Stimulated activated naive CD8-positive, alpha-beta T cell treated with anti-CD3 and anti-CD28 coated beads, Interleukin-15, Interleukin-2, amounts not matched to agents 100 ng/mL and 50 ng/mL, for 24 hours (primary cell): ENCODE measurements at regions not wholly inside any gene's neighbourhood (a gene's known extent, or its start where the extent isn't known, plus 50 kb on each side); places are given as distances from the start of the nearest gene placed in this dataset.
"Not testable (repeated sequence)": the region's sequence is repeated elsewhere in the genome, so short reads cannot be mapped to it uniquely, and the experiment has no call there.

Experiments used
- H3K27ac Mint-ChIP-seq: one replicate; pipeline ENCODE4 v1.8.0; 2021; ENCODE audit warnings: mild to moderate bottlenecking, mixed read lengths
- H3K27me3 Mint-ChIP-seq: one replicate; pipeline ENCODE4 v1.8.0; 2021; ENCODE audit warnings: mixed read lengths
- H3K36me3 Mint-ChIP-seq: one replicate; pipeline ENCODE4 v1.8.0; 2021; ENCODE audit warnings: low read depth, mixed read lengths
- H3K4me1 Mint-ChIP-seq: one replicate; pipeline ENCODE4 v1.8.0; 2021; ENCODE audit warnings: low read depth, mixed read lengths
- H3K4me3 Mint-ChIP-seq: one replicate; pipeline ENCODE4 v1.8.0; 2021; ENCODE audit warnings: mild to moderate bottlenecking, mixed read lengths
- H3K9me3 Mint-ChIP-seq: one replicate; pipeline ENCODE4 v1.8.0; 2021; ENCODE audit warnings: mixed read lengths

DNA sequence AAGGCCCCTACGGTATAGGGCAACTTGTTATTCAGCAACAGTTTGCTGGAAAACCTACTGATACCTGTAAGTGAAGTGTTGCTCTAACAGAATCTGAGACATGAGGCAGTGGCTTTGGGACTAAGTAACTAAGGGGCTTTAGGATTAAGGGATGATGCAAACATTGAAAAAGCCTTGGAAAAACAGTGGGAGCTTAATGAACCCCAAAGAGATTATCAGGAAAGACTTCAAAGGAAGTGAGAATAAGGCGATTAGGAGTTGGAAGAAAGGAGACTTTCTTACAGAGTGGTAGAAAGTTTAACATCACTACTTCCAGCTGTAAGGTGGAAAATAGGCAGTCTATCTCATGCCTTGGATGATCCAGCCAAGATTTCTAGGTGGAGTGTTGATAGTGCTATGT, 158.2 kb upstream of the TRIB2 start:
- no peak overlapping the region for H3K4me3 Mint-ChIP-seq
- no peaks in the 10 kb centered on the region for H3K36me3 Mint-ChIP-seq
- no peaks in the 10 kb centered on the region for H3K9me3 Mint-ChIP-seq
- H3K27ac Mint-ChIP-seq, result no peak overlapping the region
- peaks cover 44% of the 10 kb centered on the region for H3K4me1 Mint-ChIP-seq
- no peaks in the 10 kb centered on the region for H3K27me3 Mint-ChIP-seq

DNA sequence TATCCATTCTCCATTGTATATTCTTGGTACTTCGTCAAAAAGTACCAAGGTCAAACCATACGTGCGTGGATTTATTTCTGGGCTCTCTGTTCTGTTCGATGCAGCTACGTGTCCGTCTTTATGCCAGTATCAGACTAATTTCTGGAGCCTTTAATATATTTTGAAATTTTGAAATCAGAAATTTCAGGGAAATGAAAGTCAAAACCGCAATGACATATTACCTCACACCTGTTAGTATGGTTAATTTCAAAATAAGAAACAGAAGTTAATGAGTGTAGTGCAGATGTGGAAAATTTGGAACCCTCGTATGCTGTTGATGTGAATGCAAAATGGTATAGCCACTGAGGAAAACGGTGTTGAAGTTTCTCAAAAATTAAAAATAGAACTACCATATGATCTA, 156.1 kb upstream of the TRIB2 start:
- no peaks in the 10 kb centered on the region for H3K9me3 Mint-ChIP-seq
- H3K27me3 Mint-ChIP-seq, result no peaks in the 10 kb centered on the region
- no peak overlapping the region for H3K4me3 Mint-ChIP-seq
- peaks cover 25% of the 10 kb centered on the region for H3K4me1 Mint-ChIP-seq
- no peak overlapping the region for H3K27ac Mint-ChIP-seq
- no peaks in the 10 kb centered on the region for H3K36me3 Mint-ChIP-seq

DNA sequence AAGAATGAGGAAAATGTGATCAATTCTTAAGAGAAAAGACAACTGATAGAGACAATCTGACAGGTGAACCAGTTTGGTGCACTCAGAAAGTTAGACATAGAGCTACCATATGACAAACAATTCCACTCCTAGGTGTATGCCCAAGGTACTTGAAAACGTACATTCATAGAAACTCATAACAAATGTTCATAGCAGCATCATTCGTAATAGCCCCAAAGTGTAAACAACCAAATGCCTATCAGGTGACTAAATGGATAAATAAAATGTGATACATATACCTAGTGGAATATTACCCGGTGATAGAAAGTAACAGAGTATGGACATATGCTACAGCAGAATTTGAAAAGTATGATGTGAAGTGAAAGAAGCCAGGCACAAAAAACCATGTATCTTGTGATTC, 149.3 kb upstream of the TRIB2 start:
- Mint-ChIP-seq H3K27ac (no peak overlapping the region), H3K36me3 (no peaks in the 10 kb centered on the region), H3K27me3 (peaks cover 3% of the 10 kb centered on the region), H3K4me3 (no peak overlapping the region), H3K9me3 (no peaks in the 10 kb centered on the region), H3K4me1 (peaks cover 12% of the 10 kb centered on the region)

DNA sequence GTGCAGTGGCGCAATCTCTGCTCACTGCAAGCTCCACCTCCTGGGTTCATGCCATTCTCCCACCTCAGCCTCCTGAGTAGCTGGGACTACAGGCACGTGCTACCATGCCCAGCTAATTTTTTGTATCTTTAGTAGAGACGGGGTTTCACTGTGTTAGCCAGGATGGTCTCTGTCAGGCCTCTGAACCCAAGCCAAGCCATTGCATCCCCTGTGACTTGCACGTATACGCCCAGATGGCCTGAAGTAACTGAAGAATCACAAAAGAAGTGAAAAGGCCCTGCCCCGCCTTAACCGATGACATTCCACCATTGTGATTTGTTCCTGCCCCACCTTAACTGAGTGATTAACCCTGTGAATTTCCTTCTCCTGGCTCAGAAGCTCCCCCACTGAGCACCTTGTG, 147.2 kb upstream of the TRIB2 start:
- H3K27ac Mint-ChIP-seq, result peak overlapping the region; percentile 11
- H3K36me3 Mint-ChIP-seq, result not testable (repeated sequence)

DNA sequence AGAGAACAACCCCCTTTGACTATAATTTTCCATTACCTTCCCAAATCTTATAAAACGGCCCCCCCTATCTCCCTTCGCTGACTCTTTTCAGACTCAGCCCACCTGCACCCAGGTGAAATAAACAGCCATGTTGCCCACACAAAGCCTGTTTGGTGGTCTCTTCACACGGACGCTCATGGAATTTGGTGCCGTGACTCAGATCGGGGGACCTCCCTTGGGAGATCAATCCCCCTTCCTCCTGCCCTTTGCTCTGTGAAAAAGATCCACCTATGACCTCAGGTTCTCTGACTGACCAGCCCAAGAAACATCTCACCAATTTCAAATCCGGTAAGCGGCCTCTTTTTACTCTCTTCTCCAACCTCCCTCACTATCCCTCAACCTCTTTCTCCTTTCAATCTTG, 146.8 kb upstream of the TRIB2 start:
- not testable (repeated sequence) for H3K4me1 Mint-ChIP-seq, H3K4me3 Mint-ChIP-seq, H3K36me3 Mint-ChIP-seq, H3K27me3 Mint-ChIP-seq, H3K9me3 Mint-ChIP-seq
- H3K27ac Mint-ChIP-seq, result peak overlapping the region; percentile 11

More for the DNA sequence above, 147.2 kb upstream of the TRIB2 start:
- H3K4me3 Mint-ChIP-seq, H3K4me1 Mint-ChIP-seq, H3K27me3 Mint-ChIP-seq, H3K9me3 Mint-ChIP-seq: not testable (repeated sequence)

DNA sequence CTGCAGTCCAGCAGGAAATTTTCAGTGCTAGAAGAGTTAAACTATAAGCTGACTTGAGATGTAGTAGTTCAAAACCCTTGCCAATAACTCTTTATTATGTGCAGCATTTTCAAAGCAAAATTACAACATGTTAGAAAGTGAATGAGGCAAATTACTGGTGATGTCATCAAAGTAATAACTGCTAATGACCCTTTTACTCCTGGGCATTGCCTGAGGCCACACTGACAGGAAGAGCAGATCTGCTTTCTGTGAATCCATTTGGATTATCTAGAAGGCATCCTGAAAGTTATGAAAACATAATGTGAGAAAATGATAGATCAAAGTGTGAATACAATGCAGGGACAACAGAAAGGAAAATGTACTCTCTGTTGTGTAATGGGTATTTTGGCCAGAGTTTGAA, 139.6 kb upstream of the TRIB2 start:
- H3K36me3 Mint-ChIP-seq, result no peaks in the 10 kb centered on the region
- H3K9me3 Mint-ChIP-seq, result no peaks in the 10 kb centered on the region
- no peaks in the 10 kb centered on the region for H3K27me3 Mint-ChIP-seq
- H3K4me1 Mint-ChIP-seq, result no peaks in the 10 kb centered on the region
- H3K4me3 Mint-ChIP-seq, result no peak overlapping the region
- H3K27ac Mint-ChIP-seq, result no peak overlapping the region

DNA sequence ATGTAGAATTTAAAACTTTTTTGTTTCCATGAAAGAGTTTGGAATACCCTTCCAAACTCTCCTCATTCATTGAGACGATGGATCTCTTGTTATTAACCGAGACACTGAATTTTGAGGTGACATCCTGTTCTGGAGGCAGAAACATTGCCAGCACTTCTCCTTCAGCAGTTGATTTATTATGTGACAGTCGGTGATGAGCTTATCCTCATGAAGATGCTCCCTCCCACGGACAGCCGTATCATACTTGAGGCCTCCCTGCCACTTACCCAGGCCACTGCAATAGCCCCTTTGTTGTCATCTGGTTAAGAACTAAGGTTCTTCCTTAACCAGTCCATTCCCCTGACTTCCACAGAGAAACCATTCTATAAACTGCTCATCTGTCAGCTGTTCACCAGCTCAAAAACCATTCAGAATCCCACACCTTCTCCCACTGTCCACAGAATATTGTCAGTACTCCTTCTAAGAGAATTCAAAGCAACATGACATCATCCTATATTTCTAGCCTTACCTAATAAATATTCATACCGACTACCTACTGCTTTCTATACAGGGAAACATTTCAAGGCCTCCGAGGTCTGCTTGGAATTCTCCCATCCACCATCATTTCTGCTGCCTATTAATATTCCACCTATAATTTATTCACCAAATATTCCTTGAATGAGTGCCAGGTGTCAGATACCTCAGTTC, 139.0 kb upstream of the TRIB2 start:
- Mint-ChIP-seq H3K4me3 (no peak overlapping the region), H3K9me3 (no peaks in the 10 kb centered on the region), H3K4me1 (no peaks in the 10 kb centered on the region), H3K36me3 (no peaks in the 10 kb centered on the region), H3K27ac (no peak overlapping the region), H3K27me3 (no peaks in the 10 kb centered on the region)

DNA sequence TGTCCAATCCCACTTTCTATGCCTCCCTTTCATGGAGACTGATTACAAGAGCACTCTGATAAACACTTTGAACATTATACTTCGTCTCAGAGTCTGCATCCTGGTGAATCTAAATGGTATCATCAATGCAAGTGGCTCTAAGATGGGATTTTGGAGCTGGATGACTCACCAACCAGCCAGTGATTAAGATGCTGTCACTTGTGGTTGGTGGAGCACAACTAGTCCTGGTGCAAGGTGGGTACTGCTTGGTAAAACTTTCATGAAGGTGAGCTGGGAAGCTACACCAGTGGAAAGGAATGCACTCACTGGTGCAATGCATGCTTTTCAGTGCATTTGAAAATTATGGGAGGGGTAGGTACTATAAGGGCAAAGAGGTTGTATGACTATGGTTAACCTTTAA, 137.7 kb upstream of the TRIB2 start:
- Mint-ChIP-seq H3K4me1 (no peaks in the 10 kb centered on the region), H3K27me3 (no peaks in the 10 kb centered on the region), H3K36me3 (no peaks in the 10 kb centered on the region), H3K4me3 (no peak overlapping the region), H3K9me3 (no peaks in the 10 kb centered on the region), H3K27ac (no peak overlapping the region)

DNA sequence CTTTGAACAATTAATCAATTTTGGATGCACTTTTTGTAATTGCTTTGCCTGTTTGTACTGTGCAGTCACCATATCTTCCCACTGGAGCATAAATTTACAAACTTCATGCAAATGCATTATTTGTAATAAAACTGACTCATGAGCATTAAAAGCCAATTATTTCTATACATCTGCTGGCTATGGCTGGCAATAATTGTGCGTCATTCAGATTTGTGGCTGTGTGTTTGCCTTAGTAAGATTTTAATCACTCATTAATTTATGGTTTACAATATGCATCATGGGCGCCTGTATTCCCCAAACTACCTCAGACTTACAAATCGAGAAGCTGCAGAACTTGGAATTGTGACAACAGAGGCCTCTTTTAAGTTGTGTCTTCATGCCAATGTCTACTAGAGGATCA, 132.4 kb upstream of the TRIB2 start:
- Mint-ChIP-seq H3K4me1 (peaks cover 25% of the 10 kb centered on the region), H3K27me3 (no peaks in the 10 kb centered on the region), H3K9me3 (no peaks in the 10 kb centered on the region), H3K36me3 (no peaks in the 10 kb centered on the region), H3K27ac (no peak overlapping the region), H3K4me3 (no peak overlapping the region)

DNA sequence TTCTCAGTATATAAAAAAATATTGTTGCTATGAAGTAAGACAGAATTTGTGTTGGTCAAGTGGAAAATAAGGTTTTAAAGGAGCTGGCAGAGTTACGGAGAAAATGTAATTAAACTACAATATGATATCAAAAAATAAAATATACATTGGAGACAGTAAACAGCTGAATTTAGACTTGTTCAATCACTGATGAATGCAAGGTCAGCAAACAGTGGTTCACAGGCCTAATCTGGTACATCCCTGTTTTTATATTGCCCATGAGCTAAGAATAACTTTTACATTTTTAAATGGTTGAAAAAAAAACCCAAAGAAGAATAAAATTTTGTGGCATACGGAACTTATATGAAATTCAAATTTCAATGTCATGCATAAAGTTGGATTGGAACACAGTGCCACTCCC, 131.0 kb upstream of the TRIB2 start:
- H3K9me3 Mint-ChIP-seq, result no peaks in the 10 kb centered on the region
- peaks cover 34% of the 10 kb centered on the region for H3K4me1 Mint-ChIP-seq
- H3K36me3 Mint-ChIP-seq, result no peaks in the 10 kb centered on the region
- no peaks in the 10 kb centered on the region for H3K27me3 Mint-ChIP-seq
- H3K4me3 Mint-ChIP-seq, result no peak overlapping the region
- no peak overlapping the region for H3K27ac Mint-ChIP-seq

DNA sequence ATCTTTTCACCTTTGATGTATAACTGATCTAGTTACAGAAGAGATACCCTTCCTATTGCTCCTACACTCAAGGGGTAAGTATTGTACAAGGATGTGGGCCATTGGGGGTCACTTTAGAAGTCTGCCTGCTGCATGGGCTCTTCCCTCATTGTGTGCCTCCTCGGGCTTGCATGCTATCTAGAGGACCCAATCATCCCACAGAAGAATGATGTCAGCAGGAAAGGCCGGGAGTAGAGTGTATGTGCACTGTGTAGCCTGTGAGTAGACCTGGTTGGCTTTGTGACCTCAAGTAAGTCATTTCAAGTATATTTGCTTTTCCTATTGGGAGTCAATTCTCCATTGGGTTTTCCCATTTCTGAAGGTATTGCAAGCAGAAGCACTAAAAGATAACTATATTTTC, 129.5 kb upstream of the TRIB2 start:
- H3K9me3 Mint-ChIP-seq, result no peaks in the 10 kb centered on the region
- H3K27me3 Mint-ChIP-seq, result no peaks in the 10 kb centered on the region
- peaks cover 34% of the 10 kb centered on the region for H3K4me1 Mint-ChIP-seq
- no peak overlapping the region for H3K4me3 Mint-ChIP-seq
- H3K36me3 Mint-ChIP-seq, result no peaks in the 10 kb centered on the region
- H3K27ac Mint-ChIP-seq, result no peak overlapping the region

DNA sequence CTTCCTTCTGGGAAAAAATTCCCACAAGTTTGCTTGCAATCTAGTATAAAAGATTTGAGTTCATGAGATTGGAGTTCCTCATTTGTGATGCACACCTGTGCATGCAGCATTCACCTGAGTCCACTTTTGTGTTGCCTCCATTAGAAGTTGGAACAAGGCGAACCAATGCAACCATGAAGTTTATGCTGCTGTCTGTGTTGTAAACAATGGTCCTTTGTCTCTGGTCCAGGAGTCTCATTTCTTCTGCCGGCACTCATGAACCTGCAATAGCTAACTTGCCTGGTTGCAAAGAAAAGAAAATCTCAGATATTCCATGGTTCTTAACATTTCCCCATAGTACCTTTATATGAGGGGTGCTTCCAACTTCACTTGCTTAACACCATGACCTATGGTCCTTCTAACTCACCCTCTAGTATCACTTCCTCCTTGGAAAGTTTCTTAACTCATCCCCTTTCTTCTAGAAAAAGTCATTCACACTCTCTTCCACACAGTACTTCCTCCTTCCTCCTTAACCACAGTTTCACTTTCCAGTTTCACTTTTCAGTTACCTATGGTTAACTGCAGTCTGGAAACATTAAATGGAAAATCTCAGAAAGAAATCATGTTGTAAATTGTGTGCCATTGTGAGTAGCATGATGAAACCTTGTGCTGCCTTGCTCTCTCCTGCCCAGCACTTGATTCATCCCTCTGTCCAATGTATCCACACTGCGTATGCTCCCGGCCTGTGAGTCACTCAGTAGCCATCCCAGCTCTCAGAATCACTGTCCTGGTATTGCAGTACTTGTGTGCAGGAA, 128.8 kb upstream of the TRIB2 start:
- Mint-ChIP-seq H3K4me3 (peak overlapping the region; percentile 45), H3K27ac (peak overlapping the region; percentile 84), H3K4me1 (peaks cover 34% of the 10 kb centered on the region), H3K27me3 (no peaks in the 10 kb centered on the region), H3K36me3 (no peaks in the 10 kb centered on the region), H3K9me3 (no peaks in the 10 kb centered on the region)

DNA sequence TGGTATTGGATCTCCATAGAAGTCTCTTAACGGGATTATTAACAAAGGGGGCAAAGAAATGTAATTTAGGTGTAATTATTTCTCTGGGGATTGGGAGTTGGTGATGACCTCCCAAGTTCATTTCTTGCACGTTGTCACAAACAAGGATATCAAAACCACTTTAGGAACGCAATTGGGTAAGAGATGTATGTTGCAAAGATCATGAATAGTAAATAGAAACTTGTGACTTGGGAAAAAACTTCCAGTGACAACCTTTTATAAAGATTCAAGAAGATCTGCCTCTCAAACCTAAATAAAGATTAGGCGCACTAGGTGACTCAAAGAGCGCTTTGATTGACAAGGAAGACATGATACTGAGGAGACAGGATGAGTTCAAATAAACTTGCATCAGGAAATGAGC, 127.8 kb upstream of the TRIB2 start:
- H3K27ac Mint-ChIP-seq, result peak overlapping the region; percentile 13

DNA sequence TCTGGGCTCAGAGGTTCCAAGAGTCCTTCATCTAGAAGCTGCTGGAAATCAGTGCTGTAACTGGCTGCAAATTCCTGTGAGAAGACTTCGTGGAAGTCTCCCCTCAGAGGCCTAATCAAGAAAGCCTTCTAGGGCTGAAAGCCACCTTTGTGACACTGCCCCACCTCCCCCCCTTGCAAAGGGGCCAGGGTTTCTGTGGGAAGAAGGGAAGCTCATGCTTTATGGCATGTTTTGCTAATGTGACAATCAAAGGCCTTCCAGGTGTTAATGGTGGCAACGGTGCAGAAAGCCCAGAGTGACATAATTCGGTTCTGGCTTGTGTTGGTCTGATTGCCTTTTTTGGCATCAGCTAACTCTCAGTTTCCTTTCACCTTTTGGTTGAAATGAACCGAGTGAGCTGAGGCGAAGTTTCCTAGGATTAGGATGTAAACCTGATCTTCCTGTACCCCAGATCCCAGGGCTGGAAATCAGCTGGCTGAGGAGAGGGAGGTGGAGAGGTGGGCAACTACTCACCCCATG, 126.9 kb upstream of the TRIB2 start:
- Mint-ChIP-seq H3K4me3 (no peak overlapping the region), H3K36me3 (no peaks in the 10 kb centered on the region), H3K27ac (no peak overlapping the region), H3K27me3 (no peaks in the 10 kb centered on the region), H3K9me3 (no peaks in the 10 kb centered on the region), H3K4me1 (peaks cover 34% of the 10 kb centered on the region)

More for the DNA sequence above, 127.8 kb upstream of the TRIB2 start:
- H3K9me3 Mint-ChIP-seq, result no peaks in the 10 kb centered on the region
- H3K4me3 Mint-ChIP-seq, result no peak overlapping the region
- peaks cover 34% of the 10 kb centered on the region for H3K4me1 Mint-ChIP-seq
- H3K36me3 Mint-ChIP-seq, result no peaks in the 10 kb centered on the region
- no peaks in the 10 kb centered on the region for H3K27me3 Mint-ChIP-seq

DNA sequence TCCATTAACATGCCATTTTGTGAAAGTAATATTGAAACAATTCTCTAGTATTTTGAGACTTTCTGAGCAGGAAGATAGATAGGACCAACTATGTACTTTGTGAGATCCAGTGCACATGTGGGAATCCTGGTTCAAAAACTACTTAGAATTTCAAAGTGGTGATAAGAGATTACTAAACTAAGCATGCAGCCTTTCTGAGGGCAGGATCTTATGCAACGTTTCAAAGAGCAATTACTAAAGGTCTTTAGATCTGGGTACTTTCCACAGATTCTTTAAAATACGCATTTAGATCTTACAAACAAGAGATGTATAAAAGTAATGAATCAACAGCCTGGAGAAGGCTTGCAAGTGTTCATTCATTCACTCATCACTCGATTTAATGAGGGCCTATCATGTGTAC, 124.4 kb upstream of the TRIB2 start:
- H3K4me3 Mint-ChIP-seq, result no peak overlapping the region
- H3K27me3 Mint-ChIP-seq, result no peaks in the 10 kb centered on the region
- H3K36me3 Mint-ChIP-seq, result no peaks in the 10 kb centered on the region
- H3K9me3 Mint-ChIP-seq, result no peaks in the 10 kb centered on the region
- peaks cover 29% of the 10 kb centered on the region for H3K4me1 Mint-ChIP-seq
- no peak overlapping the region for H3K27ac Mint-ChIP-seq

DNA sequence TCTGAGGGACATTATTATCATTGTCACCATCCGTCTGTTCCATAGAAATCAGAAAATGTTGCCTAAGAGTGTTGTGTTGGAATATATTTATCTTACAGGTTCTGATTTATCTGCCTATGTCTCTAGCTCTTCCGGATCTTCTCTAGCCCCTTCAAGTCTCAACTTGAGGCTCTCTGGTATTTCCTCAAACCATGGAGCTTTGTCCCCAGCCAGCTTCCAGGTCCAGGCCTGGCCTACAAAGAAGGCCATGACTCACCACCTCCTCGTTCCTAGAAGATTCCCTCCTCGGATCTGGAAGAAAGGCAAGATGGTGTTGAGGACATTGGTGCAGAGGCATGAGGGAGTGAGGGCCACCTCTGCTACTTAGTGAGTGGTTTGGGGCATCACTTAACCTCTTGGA, 122.1 kb upstream of the TRIB2 start:
- Mint-ChIP-seq H3K27me3 (no peaks in the 10 kb centered on the region), H3K4me1 (peaks cover 6% of the 10 kb centered on the region), H3K9me3 (no peaks in the 10 kb centered on the region), H3K36me3 (no peaks in the 10 kb centered on the region), H3K27ac (no peak overlapping the region), H3K4me3 (no peak overlapping the region)
